H7 (cell line): ENCODE measurements at regions not wholly inside any gene's neighbourhood (a gene's known extent, or its start where the extent isn't known, plus 50 kb on each side); places are given as distances from the start of the nearest gene placed in this dataset.

ENCODE experiments used
- DNase-seq: peaks from one replicate; pipeline ENCODE4 v3.0.0; 2012
- H3K27me3 ChIP-seq: 2 replicates; pipeline ENCODE4 v1.6.0; 2011; ENCODE audit warnings: mild to moderate bottlenecking, low read length; ENCODE audit not compliant: control insufficient read depth, insufficient read depth
- H3K36me3 ChIP-seq: replicated peaks from 2 replicates; pipeline ENCODE4 v1.5.1; 2011; ENCODE audit warnings: low read length; ENCODE audit not compliant: control insufficient read depth, insufficient read depth
- H3K4me3 ChIP-seq: 2 replicates; pipeline ENCODE4 v1.5.1; 2011; ENCODE audit warnings: low read depth, mild to moderate bottlenecking, control low read depth, low read length, moderate library complexity; ENCODE audit not compliant: insufficient read depth

DNA sequence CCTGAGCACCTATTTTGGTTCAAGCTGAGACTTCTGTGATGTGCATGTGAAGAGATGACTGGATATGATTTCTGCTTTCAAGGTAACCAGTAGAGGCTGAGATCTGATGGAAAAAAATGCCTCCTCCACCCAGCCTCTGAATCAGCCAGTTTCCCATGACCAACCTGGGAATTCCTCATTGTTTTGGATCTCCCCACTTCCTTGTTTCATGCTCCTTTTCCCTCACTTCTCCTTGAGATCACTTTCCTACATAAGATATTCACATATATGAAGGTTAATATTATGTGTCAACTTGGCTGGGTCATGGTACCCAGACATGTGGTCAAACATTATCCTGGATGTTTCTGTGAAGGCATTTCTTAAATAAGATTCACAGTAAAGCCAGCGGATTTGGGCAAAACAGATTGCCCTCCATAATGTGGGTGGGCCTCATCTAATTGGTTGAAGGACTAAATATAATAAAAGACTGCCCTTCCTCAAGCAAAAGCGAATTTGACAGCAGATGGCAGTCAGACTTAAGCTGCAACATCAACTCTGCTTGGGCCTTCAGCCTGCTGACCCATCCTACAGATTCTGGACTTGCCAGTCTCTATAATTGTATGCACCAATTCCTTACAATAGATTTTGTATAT lies 379.4 kb downstream of the TNS1 start:
- Histone ChIP-seq H3K27me3 (no peaks in the 10 kb centered on the region), H3K4me3 (no peak overlapping the region), H3K36me3 (no peaks in the 10 kb centered on the region)
- DNase-seq = no peak

- peak; percentile 36 for DNase-seq
- H3K27me3 ChIP-seq = no peaks in the 10 kb centered on the region
- H3K4me3 ChIP-seq = no peak overlapping the region
- no peaks in the 10 kb centered on the region for H3K36me3 ChIP-seq
Measured at GRCh38 chr2:217622205-217623060, 380.4 kb downstream of the TNS1 start.

DNA sequence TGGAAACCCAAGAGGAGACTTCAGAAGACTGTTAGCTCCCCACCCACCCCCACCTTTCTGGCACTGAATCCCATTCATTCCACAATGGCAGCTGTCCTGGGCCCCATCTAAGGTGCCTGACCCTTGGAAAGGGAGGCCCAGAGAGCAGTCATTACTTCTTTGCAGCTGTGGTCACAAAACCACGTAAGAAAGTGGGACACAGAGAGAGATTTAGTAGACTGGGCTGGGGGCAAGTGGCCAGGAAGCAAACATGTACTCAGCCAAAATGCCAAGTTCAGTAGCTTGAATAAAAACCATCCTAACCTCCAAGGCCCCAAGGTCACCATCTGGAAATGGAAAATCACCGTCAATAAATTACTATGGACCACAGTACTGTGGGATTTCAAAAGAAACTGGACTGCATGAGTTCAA lies 381.4 kb downstream of the TNS1 start:
- Histone ChIP-seq H3K4me3 (no peak overlapping the region), H3K36me3 (no peaks in the 10 kb centered on the region), H3K27me3 (no peaks in the 10 kb centered on the region)
- no peak for DNase-seq

- Histone ChIP-seq H3K4me3 (no peak overlapping the region), H3K36me3 (no peaks in the 10 kb centered on the region), H3K27me3 (no peaks in the 10 kb centered on the region)
- no peak for DNase-seq
Measured at GRCh38 chr2:217618744-217619143, 384.1 kb downstream of the TNS1 start.

- no peaks in the 10 kb centered on the region for H3K27me3 ChIP-seq
- no peaks in the 10 kb centered on the region for H3K36me3 ChIP-seq
- H3K4me3 ChIP-seq = no peak overlapping the region
- DNase-seq = peak; percentile 17
Measured at GRCh38 chr2:217617616-217618022, 385.2 kb downstream of the TNS1 start.

GRCh38 chr2:217616936-217617335 lies 385.9 kb downstream of the TNS1 start:
- no peak for DNase-seq
- H3K4me3 ChIP-seq = no peak overlapping the region
- no peaks in the 10 kb centered on the region for H3K27me3 ChIP-seq
- no peaks in the 10 kb centered on the region for H3K36me3 ChIP-seq

- no peak for DNase-seq
- H3K4me3 ChIP-seq = no peak overlapping the region
Measured at GRCh38 chr2:217615171-217615570, 387.6 kb downstream of the TNS1 start.

GRCh38 chr2:217614498-217614897 lies 388.3 kb downstream of the TNS1 start:
- Histone ChIP-seq H3K36me3 (no peaks in the 10 kb centered on the region), H3K27me3 (no peaks in the 10 kb centered on the region), H3K4me3 (no peak overlapping the region)
- DNase-seq = no peak

More at GRCh38 chr2:217615171-217615570, 387.6 kb downstream of the TNS1 start:
- no peaks in the 10 kb centered on the region for H3K36me3 ChIP-seq
- no peaks in the 10 kb centered on the region for H3K27me3 ChIP-seq

GRCh38 chr2:217614096-217614495 lies 388.7 kb downstream of the TNS1 start:
- DNase-seq = no peak
- no peak overlapping the region for H3K4me3 ChIP-seq
- no peaks in the 10 kb centered on the region for H3K27me3 ChIP-seq
- no peaks in the 10 kb centered on the region for H3K36me3 ChIP-seq

GRCh38 chr2:217612920-217613319 lies 389.9 kb downstream of the TNS1 start:
- Histone ChIP-seq H3K27me3 (no peaks in the 10 kb centered on the region), H3K4me3 (no peak overlapping the region), H3K36me3 (no peaks in the 10 kb centered on the region)
- DNase-seq = no peak

DNA sequence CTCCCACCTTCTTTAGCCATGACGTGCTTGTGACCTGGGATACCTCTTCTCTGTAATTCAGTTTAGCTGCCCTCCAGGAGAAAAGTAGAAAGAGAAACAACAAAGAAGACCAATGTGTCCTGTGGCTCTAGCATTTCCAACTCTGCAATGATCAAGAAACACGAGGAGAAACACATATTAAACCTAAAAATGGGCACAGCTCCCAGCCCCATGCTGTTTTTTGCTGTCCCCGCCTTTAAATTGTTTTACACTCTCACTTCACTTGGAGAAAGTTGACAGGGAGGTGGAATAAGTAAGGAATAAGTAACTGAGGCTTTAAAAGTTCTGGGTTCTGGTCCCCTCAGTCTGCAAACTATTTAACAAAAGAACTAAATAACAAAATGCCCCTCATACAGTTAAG lies 390.6 kb downstream of the TNS1 start:
- Histone ChIP-seq H3K36me3 (no peaks in the 10 kb centered on the region), H3K4me3 (no peak overlapping the region), H3K27me3 (no peaks in the 10 kb centered on the region)
- no peak for DNase-seq

GRCh38 chr2:217611626-217612127 lies 391.1 kb downstream of the TNS1 start:
- no peak for DNase-seq
- Histone ChIP-seq H3K4me3 (no peak overlapping the region), H3K36me3 (no peaks in the 10 kb centered on the region), H3K27me3 (no peaks in the 10 kb centered on the region)

DNA sequence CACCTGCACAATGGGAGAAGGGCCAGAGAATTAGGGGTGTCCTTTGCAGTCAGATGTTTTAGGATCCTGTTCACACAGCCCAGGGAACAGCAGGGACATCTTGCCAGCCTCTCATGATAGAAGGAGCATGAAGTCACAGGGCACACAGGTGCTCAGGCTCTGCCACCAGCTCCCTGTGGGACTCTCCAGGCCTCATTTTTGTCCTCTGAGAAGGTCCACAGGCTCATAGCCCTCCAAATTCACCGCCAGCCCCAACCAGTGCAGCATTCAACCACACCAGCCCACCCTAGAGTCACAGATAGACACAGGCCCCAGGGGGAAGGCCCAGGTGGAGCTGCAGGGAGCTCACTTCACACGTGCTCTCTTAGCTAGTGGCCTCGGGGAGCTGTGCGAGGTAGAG lies 391.7 kb downstream of the TNS1 start:
- H3K36me3 ChIP-seq = no peaks in the 10 kb centered on the region
- H3K27me3 ChIP-seq = no peaks in the 10 kb centered on the region
- H3K4me3 ChIP-seq = no peak overlapping the region
- DNase-seq = no peak

DNA sequence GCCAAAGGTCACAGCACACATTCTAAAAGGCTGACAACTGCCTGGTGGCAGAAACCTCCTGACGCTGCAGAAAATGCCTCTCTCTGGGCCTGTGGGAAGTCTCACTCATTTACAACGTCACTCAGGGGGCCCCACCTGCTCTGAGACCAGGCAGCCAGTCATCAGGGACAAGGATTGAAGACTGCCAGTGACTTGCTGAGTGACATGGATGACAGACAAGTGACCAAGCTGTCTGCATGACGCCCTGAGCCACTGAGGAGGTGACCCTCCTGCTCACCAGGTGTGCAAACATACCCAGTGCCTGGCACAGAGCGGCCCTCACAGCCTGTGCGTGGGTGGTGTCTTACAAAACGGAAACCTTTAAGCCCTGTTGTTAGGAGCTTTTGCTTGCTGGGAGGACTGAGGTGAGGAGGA lies 392.4 kb downstream of the TNS1 start:
- Histone ChIP-seq H3K36me3 (no peaks in the 10 kb centered on the region), H3K4me3 (no peak overlapping the region), H3K27me3 (no peaks in the 10 kb centered on the region)
- DNase-seq = no peak

DNA sequence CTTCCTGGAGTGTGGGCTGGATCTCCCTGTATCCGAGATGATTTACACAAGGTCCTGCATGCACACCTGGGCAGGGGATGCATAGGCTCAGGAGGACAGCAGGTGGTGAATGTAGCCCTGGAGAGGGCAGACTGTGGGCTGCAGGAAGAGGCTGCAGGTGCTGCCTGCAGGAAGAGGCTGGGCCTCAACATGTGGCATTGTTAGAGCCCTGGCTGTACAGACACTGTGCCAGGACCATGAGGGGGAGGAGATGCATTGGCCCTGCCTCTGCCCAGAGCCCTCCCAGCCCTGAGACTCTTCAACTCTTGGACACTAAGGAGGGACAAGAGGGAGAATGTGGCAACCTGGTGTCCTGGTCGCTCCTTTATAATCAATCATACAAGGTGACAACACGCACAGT lies 392.8 kb downstream of the TNS1 start:
- Histone ChIP-seq H3K27me3 (no peaks in the 10 kb centered on the region), H3K36me3 (no peaks in the 10 kb centered on the region), H3K4me3 (no peak overlapping the region)
- DNase-seq = no peak
